Uterus (tissue), 3 donors: ENCODE measurements at regions not wholly inside any gene's neighbourhood (a gene's known extent, or its start where the extent isn't known, plus 50 kb on each side); places are given as distances from the start of the nearest gene placed in this dataset.

Experiments used
- DNase-seq, 2 donors: peaks; one replicate each; pipeline ENCODE4 v3.0.0-alpha.2; 2019 to 2020
- H3K27ac ChIP-seq, 2 donors: fragments of 200-600 bp; sonication (generic); 1 replicate in 1 of 2; 2 replicates in 1 of 2; pipeline ENCODE4 v1.5.1; 2016 to 2018
- H3K27me3 ChIP-seq, 2 donors: fragments of 200-600 bp; sonication (generic); one replicate each; pipeline ENCODE4 v1.5.1; 2018 to 2019; ENCODE audit warnings: control low read depth in 1 of 2
- H3K36me3 ChIP-seq, 2 donors: fragments of 200-600 bp; sonication (generic); one replicate each; pipeline ENCODE4 v1.5.1; 2019; ENCODE audit warnings: control low read depth in 1 of 2
- H3K4me1 ChIP-seq, 2 donors: fragments of 200-600 bp; sonication (generic); one replicate each; pipeline ENCODE4 v1.5.1; 2018 to 2019; ENCODE audit warnings: control low read depth in 1 of 2
- H3K4me3 ChIP-seq, 2 donors: fragments of 200-600 bp; sonication (generic); 1 replicate in 1 of 2; 2 replicates in 1 of 2; pipeline ENCODE4 v1.5.1; 2018 to 2019; ENCODE audit warnings: mild to moderate bottlenecking in 1 of 2
- H3K9me3 ChIP-seq, 2 donors: fragments of 200-600 bp; sonication (generic); one replicate each; pipeline ENCODE4 v1.5.1; 2019; ENCODE audit warnings: control low read depth in 1 of 2
- CTCF ChIP-seq, 4 experiments: fragments of 200-600 bp in 2 of 4; fragments of 450-650 bp in 2 of 4; sonication (generic) in 2 of 4; IDR thresholded peaks; one replicate each; pipeline ENCODE4 v1.5.1; 2016 to 2019; ENCODE audit warnings: antibody characterized with exemption in 4 of 4, mild to moderate bottlenecking in 2 of 4, moderate library complexity in 1 of 4
- POLR2A ChIP-seq, 2 donors: fragments of 450-650 bp; IDR thresholded peaks; one replicate each; pipeline ENCODE4 v1.6.1; 2016; ENCODE audit warnings: antibody characterized with exemption in 2 of 2, mild to moderate bottlenecking in 1 of 2, moderate library complexity in 1 of 2
- intact Hi-C: fragments of 100-400 bp; cut with DNase I; formaldehyde crosslinking; loops from one replicate; pipeline ENCODE4 v1.15.1; 2023; ENCODE audit warnings: low total_unique reads
- donor health status: DM: yes; HTN: yes; CAD: no.

GRCh38 chr5:109478830-109479229, 69.1 kb upstream of the PJA2 start:
- intact Hi-C loops: no loop called here

GRCh38 chr5:109476292-109476691, 66.5 kb upstream of the PJA2 start:
- Histone ChIP-seq H3K27me3 (no peaks in the 10 kb centered on the region), H3K27ac (no peak overlapping the region), H3K4me1 (no peaks in the 10 kb centered on the region), H3K4me3 (no peak overlapping the region), H3K9me3 (no peaks in the 10 kb centered on the region), H3K36me3 (no peaks in the 10 kb centered on the region)
- DNase-seq: no peak
- TF ChIP-seq CTCF (IDR thresholded peaks at IDR 0.05): no peak
- no peak for TF ChIP-seq POLR2A (IDR thresholded peaks at IDR 0.05)
- intact Hi-C loops: no loop called here

More at GRCh38 chr5:109478830-109479229, 69.1 kb upstream of the PJA2 start:
- Histone ChIP-seq H3K27me3 (no peaks in the 10 kb centered on the region), H3K27ac (no peak overlapping the region), H3K36me3 (no peaks in the 10 kb centered on the region), H3K4me3 (no peak overlapping the region), H3K4me1 (no peaks in the 10 kb centered on the region), H3K9me3 (no peaks in the 10 kb centered on the region)
- no peak for DNase-seq
- TF ChIP-seq CTCF (IDR thresholded peaks at IDR 0.05): no peak
- no peak for TF ChIP-seq POLR2A (IDR thresholded peaks at IDR 0.05)

- no peak overlapping the region for H3K4me3 ChIP-seq
- TF ChIP-seq CTCF (IDR thresholded peaks at IDR 0.05) (no peak), POLR2A (IDR thresholded peaks at IDR 0.05) (no peak)
These were observed 60.3 kb upstream of the PJA2 start for GRCh38 chr5:109469896-109470662.

GRCh38 chr5:109468737-109469420, 59.1 kb upstream of the PJA2 start:
- no peaks in the 10 kb centered on the region for H3K4me1 ChIP-seq
- peak; percentile 91 to 94 for DNase-seq
- H3K27ac ChIP-seq: no peak overlapping the region
- TF ChIP-seq CTCF (IDR thresholded peaks at IDR 0.05): peak; percentile 55 to 71 (median 67)
- no peak for TF ChIP-seq POLR2A (IDR thresholded peaks at IDR 0.05)
- no peaks in the 10 kb centered on the region for H3K36me3 ChIP-seq
- no peaks in the 10 kb centered on the region for H3K9me3 ChIP-seq
- no peak overlapping the region for H3K4me3 ChIP-seq
- intact Hi-C loops: no loop called here
- H3K27me3 ChIP-seq: no peaks in the 10 kb centered on the region

More at GRCh38 chr5:109469896-109470662, 60.3 kb upstream of the PJA2 start:
- Histone ChIP-seq H3K9me3 (no peaks in the 10 kb centered on the region), H3K4me1 (no peaks in the 10 kb centered on the region), H3K27ac (no peak overlapping the region), H3K36me3 (no peaks in the 10 kb centered on the region), H3K27me3 (no peaks in the 10 kb centered on the region)
- no peak for DNase-seq
- intact Hi-C loops: no loop called here

- Histone ChIP-seq H3K27ac (no peak overlapping the region), H3K4me1 (no peaks in the 10 kb centered on the region), H3K36me3 (no peaks in the 10 kb centered on the region), H3K27me3 (no peaks in the 10 kb centered on the region), H3K9me3 (no peaks in the 10 kb centered on the region), H3K4me3 (no peak overlapping the region)
- DNase-seq: no peak
- TF ChIP-seq CTCF (IDR thresholded peaks at IDR 0.05) (no peak), POLR2A (IDR thresholded peaks at IDR 0.05) (no peak)
- intact Hi-C loops: no loop called here
These were observed 58.5 kb upstream of the PJA2 start for GRCh38 chr5:109468288-109468676.
